HG03432 (cell line): ENCODE measurements at regions not wholly inside any gene's neighbourhood (a gene's known extent, or its start where the extent isn't known, plus 50 kb on each side); places are given as distances from the start of the nearest gene placed in this dataset.
"Not testable (repeated sequence)": the region's sequence is repeated elsewhere in the genome, so short reads cannot be mapped to it uniquely, and the experiment has no call there.

Source experiments
- ATAC-seq: cut with Tn5 transposase; IDR thresholded peaks from one replicate; pipeline ENCODE4 v1.9.1; 2021; ENCODE audit warnings: mild to moderate bottlenecking, moderate library complexity; ENCODE audit not compliant: unreplicated experiment

GRCh38 chr18:56489893-56490292 is 148.5 kb downstream of the TXNL1 start:
- ATAC-seq: no peak

- no peak for ATAC-seq
Measured at GRCh38 chr18:56488739-56489138, 149.7 kb downstream of the TXNL1 start.

GRCh38 chr18:56487801-56488200 is 150.6 kb downstream of the TXNL1 start:
- no peak for ATAC-seq

- ATAC-seq: no peak
Measured at GRCh38 chr18:56483386-56483785, 155.0 kb downstream of the TXNL1 start.

- not testable (repeated sequence) for ATAC-seq
Measured at GRCh38 chr18:56482813-56483212, 155.6 kb downstream of the TXNL1 start.

GRCh38 chr18:56481751-56482150 is 156.6 kb downstream of the TXNL1 start:
- no peak for ATAC-seq

- ATAC-seq: no peak
Measured at GRCh38 chr18:56479841-56480240, 158.6 kb downstream of the TXNL1 start.

GRCh38 chr18:56475250-56475649 is 163.1 kb downstream of the TXNL1 start:
- no peak for ATAC-seq

- ATAC-seq: no peak
Measured at GRCh38 chr18:56473400-56474024, 164.9 kb downstream of the TXNL1 start.

GRCh38 chr18:56470406-56471351 is 167.7 kb downstream of the TXNL1 start:
- no peak for ATAC-seq

- no peak for ATAC-seq
Measured at GRCh38 chr18:56469582-56469981, 168.8 kb downstream of the TXNL1 start.

- ATAC-seq: no peak
Measured at GRCh38 chr18:56468396-56468795, 170.0 kb downstream of the TXNL1 start.

- no peak for ATAC-seq
Measured at GRCh38 chr18:56462276-56462675, 176.1 kb downstream of the TXNL1 start.

GRCh38 chr18:56461151-56461550 is 177.2 kb downstream of the TXNL1 start:
- ATAC-seq: no peak

- ATAC-seq: no peak
Measured at GRCh38 chr18:56460581-56460980, 177.8 kb downstream of the TXNL1 start.

- ATAC-seq: no peak
Measured at GRCh38 chr18:56458770-56459712, 179.4 kb downstream of the TXNL1 start.

GRCh38 chr18:56455874-56456273 is 182.5 kb downstream of the TXNL1 start:
- ATAC-seq: no peak

GRCh38 chr18:56455141-56455540 is 183.3 kb downstream of the TXNL1 start:
- ATAC-seq: no peak

GRCh38 chr18:56453631-56454030 is 184.8 kb downstream of the TXNL1 start:
- ATAC-seq: no peak

GRCh38 chr18:56451188-56451587 is 187.2 kb downstream of the TXNL1 start:
- no peak for ATAC-seq

GRCh38 chr18:56448751-56449150 is 189.6 kb downstream of the TXNL1 start:
- ATAC-seq: no peak
